Kidney (tissue), 13 donors: ENCODE measurements at regions not wholly inside any gene's neighbourhood (a gene's known extent, or its start where the extent isn't known, plus 50 kb on each side); places are given as distances from the start of the nearest gene placed in this dataset.
"Not testable (repeated sequence)": the region's sequence is repeated elsewhere in the genome, so short reads cannot be mapped to it uniquely, and the experiment has no call there.

ENCODE experiments used
- DNase-seq, 5 donors: peaks; one replicate each; pipeline ENCODE4 v3.0.0-alpha.2; 2013 to 2020
- FAIRE-seq: peaks from 2 replicates; lab custom pipeline; 2012; peaks lifted over from hg19 to GRCh38; lab: Jason Lieb, UNC
- H3K27ac ChIP-seq, 2 donors: one replicate each; pipeline ENCODE4 v1.7.0; 2013; ENCODE audit warnings: low read depth in 2 of 2, low read length in 2 of 2, inconsistent platforms in 1 of 2
- H3K27me3 ChIP-seq: one replicate; pipeline ENCODE4 v1.7.1; 2013; ENCODE audit warnings: low read length, inconsistent platforms; ENCODE audit not compliant: control insufficient read depth, insufficient read depth
- H3K36me3 ChIP-seq, 3 donors: one replicate each; pipeline versions ENCODE4 v1.7.0 to v1.7.1; 2013; ENCODE audit warnings: low read length in 3 of 3, control low read depth in 1 of 3, inconsistent platforms in 1 of 3; ENCODE audit not compliant: insufficient read depth in 3 of 3, control insufficient read depth in 2 of 3
- H3K4me1 ChIP-seq, 3 donors: one replicate each; pipeline versions ENCODE4 v1.7.0 to v1.7.1; 2013; ENCODE audit warnings: low read length in 3 of 3, inconsistent platforms in 1 of 3, low read depth in 1 of 3; ENCODE audit not compliant: control insufficient read depth in 2 of 3, insufficient read depth in 2 of 3
- H3K4me3 ChIP-seq, 3 donors: one replicate each; pipeline versions ENCODE4 v1.7.0 to v1.8.1; 2013; ENCODE audit warnings: low read length in 3 of 3, control low read depth in 1 of 3, inconsistent platforms in 1 of 3
- H3K9ac ChIP-seq, 3 donors: one replicate each; pipeline versions ENCODE4 v1.7.0 to v1.7.1; 2013; ENCODE audit warnings: low read length in 3 of 3, control low read depth in 1 of 3, inconsistent platforms in 1 of 3
- H3K9me3 ChIP-seq, 3 donors: one replicate each; pipeline versions ENCODE4 v1.7.0 to v1.7.1; 2013; ENCODE audit warnings: low read length in 3 of 3, control low read depth in 1 of 3, inconsistent platforms in 1 of 3; ENCODE audit not compliant: control insufficient read depth in 2 of 3, insufficient read depth in 1 of 3
- intact Hi-C: fragments of 100-400 bp; cut with DNase I; formaldehyde crosslinking; loops from one replicate; pipeline ENCODE4 v1.11.1; 2022
- TF ChIP-seq, protein P1 (sequence below): IDR thresholded peaks from 3 replicates; pipeline ENCODE4 v1.5.1; 2012; ENCODE audit warnings: mild to moderate bottlenecking, moderate library complexity, borderline replicate concordance; ENCODE audit not compliant: insufficient read depth; ENCODE audit errors: extremely low read depth
- donor health status: control.
- donor health status: control.
- donor health status: control.
- donor health status: control.
- donor health status: control.
- donor health status: DM: yes; HTN: yes; CAD: no.
- donor health status: Normal renal cell carcinoma (clear cell type).

DNA sequence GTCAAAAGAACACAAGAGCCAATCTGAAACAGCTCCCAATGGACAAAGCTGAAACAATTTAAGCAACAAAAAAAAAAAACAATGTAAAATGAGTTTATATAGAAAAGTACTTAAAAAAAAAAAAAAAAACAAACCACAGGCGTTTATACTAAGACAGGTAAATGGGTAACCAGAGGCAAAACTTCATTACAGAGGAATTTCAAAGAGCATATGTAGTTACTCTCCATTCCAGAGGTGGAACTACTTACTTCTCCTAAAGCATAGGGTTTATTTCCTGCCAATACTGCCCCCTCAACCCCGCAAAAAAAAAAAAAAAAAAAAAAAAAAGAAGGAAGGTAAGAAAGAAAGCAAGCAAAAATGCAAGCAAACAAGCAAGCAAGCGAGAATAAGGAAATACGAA, 132.9 kb downstream of the LIG4 start:
- DNase-seq (peak in 1 of 5 donors; percentile 7), FAIRE-seq (no peak)
- Histone ChIP-seq H3K9ac (no peak overlapping the region), H3K4me1 (no peaks in the 10 kb centered on the region), H3K27ac (no peak overlapping the region), H3K36me3 (no peaks in the 10 kb centered on the region), H3K9me3 (no peaks in the 10 kb centered on the region), H3K27me3 (no peaks in the 10 kb centered on the region), H3K4me3 (no peak overlapping the region)
- intact Hi-C loops = no loop called here
- TF ChIP-seq, protein P1, sequence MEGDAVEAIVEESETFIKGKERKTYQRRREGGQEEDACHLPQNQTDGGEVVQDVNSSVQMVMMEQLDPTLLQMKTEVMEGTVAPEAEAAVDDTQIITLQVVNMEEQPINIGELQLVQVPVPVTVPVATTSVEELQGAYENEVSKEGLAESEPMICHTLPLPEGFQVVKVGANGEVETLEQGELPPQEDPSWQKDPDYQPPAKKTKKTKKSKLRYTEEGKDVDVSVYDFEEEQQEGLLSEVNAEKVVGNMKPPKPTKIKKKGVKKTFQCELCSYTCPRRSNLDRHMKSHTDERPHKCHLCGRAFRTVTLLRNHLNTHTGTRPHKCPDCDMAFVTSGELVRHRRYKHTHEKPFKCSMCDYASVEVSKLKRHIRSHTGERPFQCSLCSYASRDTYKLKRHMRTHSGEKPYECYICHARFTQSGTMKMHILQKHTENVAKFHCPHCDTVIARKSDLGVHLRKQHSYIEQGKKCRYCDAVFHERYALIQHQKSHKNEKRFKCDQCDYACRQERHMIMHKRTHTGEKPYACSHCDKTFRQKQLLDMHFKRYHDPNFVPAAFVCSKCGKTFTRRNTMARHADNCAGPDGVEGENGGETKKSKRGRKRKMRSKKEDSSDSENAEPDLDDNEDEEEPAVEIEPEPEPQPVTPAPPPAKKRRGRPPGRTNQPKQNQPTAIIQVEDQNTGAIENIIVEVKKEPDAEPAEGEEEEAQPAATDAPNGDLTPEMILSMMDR = no peak

DNA sequence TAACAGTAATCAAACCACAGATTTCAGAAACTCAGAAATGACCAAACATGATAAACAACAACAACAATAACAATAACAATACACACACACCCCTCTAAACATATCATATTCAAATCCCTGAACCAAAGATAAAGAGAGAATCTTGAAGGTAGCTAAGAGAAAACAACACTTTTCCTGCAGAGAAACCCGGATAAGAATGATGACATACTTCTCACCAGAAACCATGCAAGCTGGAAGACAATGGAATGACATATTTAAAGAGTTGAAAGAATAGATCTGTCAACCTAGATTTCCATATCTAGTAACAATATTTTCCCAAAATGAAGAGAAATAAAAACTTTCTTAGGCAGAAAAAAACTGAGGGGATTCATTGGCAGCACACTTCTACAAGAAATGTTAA, 138.1 kb downstream of the LIG4 start:
- no peak for FAIRE-seq
- H3K9ac ChIP-seq = no peak overlapping the region
- H3K4me1 ChIP-seq = no peaks in the 10 kb centered on the region
- no peak overlapping the region for H3K4me3 ChIP-seq
- no peaks in the 10 kb centered on the region for H3K36me3 ChIP-seq
- no peak for DNase-seq
- no peaks in the 10 kb centered on the region for H3K27me3 ChIP-seq
- intact Hi-C loops = no loop called here
- H3K9me3 ChIP-seq = no peaks in the 10 kb centered on the region
- TF ChIP-seq, protein P1 = no peak
- no peak overlapping the region for H3K27ac ChIP-seq

DNA sequence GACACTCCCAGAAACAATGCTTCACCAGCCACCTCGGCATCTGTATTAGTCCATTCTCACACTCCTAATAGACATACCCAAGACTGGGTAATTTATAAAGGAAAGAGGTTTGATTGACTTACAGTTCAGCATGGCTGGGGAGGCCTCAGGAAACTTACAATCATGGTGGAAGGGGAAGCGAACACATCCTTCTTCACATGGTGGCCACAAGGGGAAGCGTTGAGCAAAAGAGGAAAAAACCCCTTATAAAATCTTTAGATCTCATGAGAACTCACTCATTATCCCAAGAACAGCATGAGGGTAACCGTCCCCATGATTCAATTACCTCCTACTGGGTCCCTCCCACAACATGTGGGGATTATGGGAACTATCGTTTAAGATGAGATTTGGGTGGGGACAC, 140.9 kb downstream of the LIG4 start:
- DNase-seq, intact Hi-C loops, FAIRE-seq, H3K4me3 ChIP-seq, H3K9ac ChIP-seq, H3K27ac ChIP-seq, H3K4me1 ChIP-seq, H3K36me3 ChIP-seq, H3K9me3 ChIP-seq, H3K27me3 ChIP-seq: not testable (repeated sequence)

DNA sequence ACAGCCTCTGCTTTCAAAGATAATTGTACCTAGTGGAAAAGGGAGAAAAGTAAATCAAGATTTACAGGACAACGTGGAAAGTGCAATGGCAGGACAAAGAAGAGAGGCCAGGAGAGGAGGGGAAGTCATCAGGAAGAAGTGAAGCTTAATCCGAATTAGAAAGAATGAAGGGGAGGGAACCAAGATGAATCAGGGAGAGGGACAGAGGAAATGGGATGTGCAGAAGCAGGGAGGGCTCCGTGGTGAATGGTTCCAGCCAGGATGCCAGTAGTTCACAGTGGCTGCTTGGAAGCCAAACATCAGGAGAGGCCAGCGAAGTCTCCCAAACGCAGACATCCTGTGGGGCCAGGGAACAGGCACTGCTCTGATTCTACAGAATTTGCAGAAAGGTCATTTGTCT, 144.4 kb downstream of the LIG4 start:
- TF ChIP-seq, protein P1 = no peak
- no peak for FAIRE-seq
- Histone ChIP-seq H3K27ac (no peak overlapping the region), H3K36me3 (no peaks in the 10 kb centered on the region), H3K9ac (no peak overlapping the region), H3K4me1 (no peaks in the 10 kb centered on the region), H3K4me3 (no peak overlapping the region), H3K27me3 (no peaks in the 10 kb centered on the region), H3K9me3 (peaks cover 0 to 5% (median 4%) of the 10 kb centered on the region in 3 donors)
- no peak for DNase-seq
- intact Hi-C loops = no loop called here
